Osteocyte (in vitro differentiated cells): ENCODE measurements at regions not wholly inside any gene's neighbourhood (a gene's known extent, or its start where the extent isn't known, plus 50 kb on each side); places are given as distances from the start of the nearest gene placed in this dataset.

Experiments
- DNase-seq: peaks from one replicate; pipeline ENCODE4 v3.0.0; 2021; ENCODE audit warnings: mixed read lengths; ENCODE audit not compliant: unreplicated experiment; ENCODE audit errors: extremely low spot score
- H3K27ac Mint-ChIP-seq: one replicate; pipeline ENCODE4 v1.8.0; 2021; ENCODE audit warnings: mild to moderate bottlenecking, mixed read lengths; ENCODE audit not compliant: unreplicated experiment
- H3K27me3 Mint-ChIP-seq: one replicate; pipeline ENCODE4 v1.8.0; 2021; ENCODE audit warnings: mixed read lengths; ENCODE audit not compliant: unreplicated experiment
- H3K36me3 Mint-ChIP-seq: one replicate; pipeline ENCODE4 v1.8.0; 2021; ENCODE audit warnings: mixed read lengths; ENCODE audit not compliant: unreplicated experiment
- H3K4me1 Mint-ChIP-seq: one replicate; pipeline ENCODE4 v1.8.0; 2021; ENCODE audit warnings: mixed read lengths; ENCODE audit not compliant: unreplicated experiment
- H3K4me3 Mint-ChIP-seq: one replicate; pipeline ENCODE4 v1.8.0; 2021; ENCODE audit warnings: mild to moderate bottlenecking, moderate library complexity, mixed read lengths; ENCODE audit not compliant: unreplicated experiment
- H3K9me3 Mint-ChIP-seq: one replicate; pipeline ENCODE4 v1.8.0; 2021; ENCODE audit warnings: mixed read lengths; ENCODE audit not compliant: unreplicated experiment
- TF ChIP-seq, protein P1 (sequence below): fragments of 200-600 bp; sonication (generic); IDR thresholded peaks from 2 replicates; pipeline ENCODE4 v1.5.0; 2021; ENCODE audit warnings: antibody characterized with exemption, mild to moderate bottlenecking, moderate library complexity

DNA sequence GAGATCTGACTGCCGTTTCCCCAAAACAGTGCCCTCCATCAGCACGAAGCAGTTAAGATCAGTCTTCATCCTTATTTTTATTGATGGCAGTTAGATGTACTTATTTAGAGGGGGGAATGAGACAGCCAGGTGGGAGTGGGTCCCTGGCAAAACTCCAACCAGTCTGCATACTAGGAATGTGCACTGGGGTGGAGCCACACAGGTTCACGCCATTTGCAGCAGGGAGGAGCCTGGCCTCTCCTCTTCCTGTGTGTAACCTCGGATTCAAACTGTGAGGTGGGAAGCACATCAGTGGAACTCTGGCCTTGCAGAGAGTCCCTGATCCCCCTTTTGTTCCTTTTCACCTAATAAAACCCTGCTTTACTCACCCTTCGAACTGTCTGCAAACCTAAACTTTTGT lies 987.7 kb upstream of the GRIA3 start:
- TF ChIP-seq, protein P1, sequence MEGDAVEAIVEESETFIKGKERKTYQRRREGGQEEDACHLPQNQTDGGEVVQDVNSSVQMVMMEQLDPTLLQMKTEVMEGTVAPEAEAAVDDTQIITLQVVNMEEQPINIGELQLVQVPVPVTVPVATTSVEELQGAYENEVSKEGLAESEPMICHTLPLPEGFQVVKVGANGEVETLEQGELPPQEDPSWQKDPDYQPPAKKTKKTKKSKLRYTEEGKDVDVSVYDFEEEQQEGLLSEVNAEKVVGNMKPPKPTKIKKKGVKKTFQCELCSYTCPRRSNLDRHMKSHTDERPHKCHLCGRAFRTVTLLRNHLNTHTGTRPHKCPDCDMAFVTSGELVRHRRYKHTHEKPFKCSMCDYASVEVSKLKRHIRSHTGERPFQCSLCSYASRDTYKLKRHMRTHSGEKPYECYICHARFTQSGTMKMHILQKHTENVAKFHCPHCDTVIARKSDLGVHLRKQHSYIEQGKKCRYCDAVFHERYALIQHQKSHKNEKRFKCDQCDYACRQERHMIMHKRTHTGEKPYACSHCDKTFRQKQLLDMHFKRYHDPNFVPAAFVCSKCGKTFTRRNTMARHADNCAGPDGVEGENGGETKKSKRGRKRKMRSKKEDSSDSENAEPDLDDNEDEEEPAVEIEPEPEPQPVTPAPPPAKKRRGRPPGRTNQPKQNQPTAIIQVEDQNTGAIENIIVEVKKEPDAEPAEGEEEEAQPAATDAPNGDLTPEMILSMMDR: no peak
- Mint-ChIP-seq H3K4me3 (no peak overlapping the region), H3K36me3 (no peaks in the 10 kb centered on the region), H3K9me3 (peaks cover 53% of the 10 kb centered on the region), H3K4me1 (no peaks in the 10 kb centered on the region), H3K27me3 (no peaks in the 10 kb centered on the region), H3K27ac (no peak overlapping the region)
- DNase-seq: no peak

DNA sequence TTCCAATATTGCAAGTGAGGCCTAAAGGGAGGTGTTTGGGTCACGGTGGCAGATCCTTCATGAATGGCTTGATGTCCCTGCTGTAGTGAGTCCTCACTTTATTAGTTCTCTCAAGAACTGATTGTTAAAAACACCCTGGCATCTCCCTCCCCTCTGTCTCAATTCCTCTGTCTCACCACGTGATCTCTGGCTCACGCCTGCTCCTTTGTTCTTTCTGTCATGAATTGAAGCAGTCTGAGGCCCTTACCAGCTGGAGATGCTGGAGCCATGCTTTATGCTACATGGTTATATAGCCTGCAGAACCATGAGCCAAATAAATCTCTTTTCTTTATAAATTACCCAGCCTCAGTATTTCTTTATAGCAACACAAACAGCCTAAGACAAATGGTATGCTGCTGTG lies 980.7 kb upstream of the GRIA3 start:
- H3K36me3 Mint-ChIP-seq: no peaks in the 10 kb centered on the region
- H3K4me3 Mint-ChIP-seq: no peak overlapping the region
- H3K27me3 Mint-ChIP-seq: no peaks in the 10 kb centered on the region
- no peak for DNase-seq
- H3K27ac Mint-ChIP-seq: no peak overlapping the region
- peaks cover 29% of the 10 kb centered on the region for H3K9me3 Mint-ChIP-seq
- no peaks in the 10 kb centered on the region for H3K4me1 Mint-ChIP-seq
- TF ChIP-seq, protein P1: no peak

DNA sequence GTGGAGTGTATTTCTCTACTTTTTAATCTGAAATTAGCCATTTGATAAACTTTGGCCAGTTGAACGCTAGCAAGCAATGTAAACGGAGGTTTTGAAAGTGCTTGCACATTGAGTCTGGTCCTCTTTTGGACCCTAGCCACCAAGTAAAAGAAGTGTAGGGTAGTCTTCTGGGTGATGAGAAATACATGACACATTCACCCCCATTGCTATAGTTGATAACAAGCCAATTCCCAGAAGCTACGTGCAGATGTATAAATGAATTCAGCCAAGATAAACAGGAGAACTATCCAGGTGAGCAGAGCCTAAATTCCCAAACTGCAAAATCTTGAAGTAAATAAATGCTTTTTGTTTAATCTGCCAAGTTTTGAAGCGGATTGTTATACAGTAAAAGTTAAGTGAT lies 965.4 kb upstream of the GRIA3 start:
- no peaks in the 10 kb centered on the region for H3K36me3 Mint-ChIP-seq
- no peak overlapping the region for H3K27ac Mint-ChIP-seq
- no peaks in the 10 kb centered on the region for H3K27me3 Mint-ChIP-seq
- TF ChIP-seq, protein P1: no peak
- H3K4me1 Mint-ChIP-seq: no peaks in the 10 kb centered on the region
- H3K9me3 Mint-ChIP-seq: peaks cover 28% of the 10 kb centered on the region
- H3K4me3 Mint-ChIP-seq: no peak overlapping the region
- no peak for DNase-seq

DNA sequence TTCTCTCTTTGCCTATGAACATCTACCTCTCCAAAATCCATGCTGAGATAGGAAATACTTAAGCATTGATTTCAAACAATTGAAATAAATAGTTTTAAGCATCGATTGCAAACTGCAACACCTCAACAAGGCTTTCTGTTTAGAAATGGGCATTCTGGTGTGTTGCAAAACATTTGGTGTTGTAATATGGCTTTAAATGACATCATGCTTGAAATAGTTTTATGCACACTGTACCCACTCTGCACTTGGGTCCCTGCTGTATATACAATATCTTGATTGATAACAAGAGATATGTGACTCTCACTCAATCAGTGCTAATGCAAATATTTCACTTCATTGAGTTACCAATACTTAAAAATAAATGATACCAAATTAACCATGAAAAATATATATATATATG lies 964.9 kb upstream of the GRIA3 start:
- DNase-seq: no peak
- no peak overlapping the region for H3K27ac Mint-ChIP-seq
- no peak overlapping the region for H3K4me3 Mint-ChIP-seq
- no peaks in the 10 kb centered on the region for H3K27me3 Mint-ChIP-seq
- no peaks in the 10 kb centered on the region for H3K4me1 Mint-ChIP-seq
- peaks cover 22% of the 10 kb centered on the region for H3K9me3 Mint-ChIP-seq
- no peaks in the 10 kb centered on the region for H3K36me3 Mint-ChIP-seq
- TF ChIP-seq, protein P1: no peak

DNA sequence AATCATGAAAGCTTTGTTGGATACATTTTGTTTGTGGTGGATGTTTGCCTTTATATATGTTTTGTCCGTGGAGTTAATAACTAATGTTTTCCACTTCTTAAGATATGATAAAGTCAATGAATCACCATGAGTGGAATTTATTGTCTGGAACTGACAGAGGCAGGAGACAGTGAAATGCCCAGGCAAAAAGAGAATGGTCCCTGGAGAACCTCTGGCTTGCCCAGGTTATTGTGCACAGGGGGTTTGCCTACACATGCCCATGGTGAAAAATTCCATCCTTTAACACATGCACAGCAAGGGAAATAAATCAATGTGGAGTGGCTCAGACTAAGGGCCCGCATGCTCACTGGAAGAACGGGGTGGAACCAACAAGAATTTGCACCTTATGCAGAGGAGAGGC lies 964.3 kb upstream of the GRIA3 start:
- no peak overlapping the region for H3K27ac Mint-ChIP-seq
- H3K4me3 Mint-ChIP-seq: no peak overlapping the region
- H3K27me3 Mint-ChIP-seq: no peaks in the 10 kb centered on the region
- peaks cover 24% of the 10 kb centered on the region for H3K9me3 Mint-ChIP-seq
- no peaks in the 10 kb centered on the region for H3K36me3 Mint-ChIP-seq
- DNase-seq: no peak
- no peaks in the 10 kb centered on the region for H3K4me1 Mint-ChIP-seq
- TF ChIP-seq, protein P1: no peak
